DLD1 (cell line): ENCODE measurements at regions not wholly inside any gene's neighbourhood (a gene's known extent, or its start where the extent isn't known, plus 50 kb on each side); places are given as distances from the start of the nearest gene placed in this dataset.

Experiments used
- in situ Hi-C: cut with HindIII; loops from 2 replicates; pipeline ENCODE4 v1.10.0; 2017; ENCODE audit warnings: low sequenced_read_pairs

DNA sequence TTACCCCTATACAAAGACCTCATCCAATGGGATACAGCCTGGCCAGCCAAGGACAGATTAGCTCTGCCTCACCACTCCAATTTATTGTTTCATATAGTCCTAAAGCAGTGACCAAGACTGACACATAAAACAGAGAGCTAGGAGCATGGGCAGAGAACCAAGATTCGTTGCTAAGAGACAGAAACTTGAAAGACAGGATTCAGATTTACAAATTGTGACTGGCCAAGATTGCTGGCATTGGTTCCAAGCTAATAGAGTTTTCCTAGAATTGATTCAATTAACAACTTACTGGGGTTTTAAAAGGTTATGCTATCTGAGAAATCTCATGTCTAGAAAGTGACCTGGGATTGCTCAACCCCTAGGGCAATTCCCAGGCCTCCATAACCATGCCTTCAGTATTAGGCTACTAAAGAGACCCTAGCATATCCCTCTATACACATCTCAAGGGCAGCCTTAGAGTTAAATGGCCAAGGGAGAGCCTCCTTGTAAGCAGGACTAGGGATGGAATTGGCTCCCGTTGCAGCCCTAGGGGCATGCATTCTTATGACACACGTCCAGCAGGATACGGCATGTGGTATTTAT, 75.6 kb downstream of the ICOS start:
- in situ Hi-C loops = no loop called here

- in situ Hi-C loops = no loop called here
Observed at GRCh38 chr2:204015118-204015843, 78.7 kb downstream of the ICOS start.

DNA sequence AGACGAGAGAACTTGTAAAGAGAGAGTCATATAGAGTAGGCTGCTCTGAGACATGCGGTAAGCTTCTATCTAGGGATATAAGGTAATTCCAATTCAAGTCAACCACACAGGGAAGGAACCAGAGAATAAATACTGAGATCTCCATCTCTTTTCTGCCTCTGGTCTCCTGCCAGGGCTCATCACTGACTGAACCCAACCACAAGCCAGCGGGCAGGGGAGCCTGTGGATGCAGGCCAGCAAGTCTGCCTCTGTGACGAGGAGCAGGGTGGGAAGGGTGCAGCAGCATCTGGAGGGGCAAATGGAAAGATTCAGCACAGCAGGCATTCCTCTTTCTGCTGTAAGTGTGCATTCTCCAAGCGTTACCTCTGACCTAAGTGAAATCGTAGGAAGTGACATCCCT, 82.2 kb downstream of the ICOS start:
- in situ Hi-C loops = no loop called here

- in situ Hi-C loops = no loop called here
Observed at GRCh38 chr2:204019572-204020501, 83.3 kb downstream of the ICOS start.

DNA sequence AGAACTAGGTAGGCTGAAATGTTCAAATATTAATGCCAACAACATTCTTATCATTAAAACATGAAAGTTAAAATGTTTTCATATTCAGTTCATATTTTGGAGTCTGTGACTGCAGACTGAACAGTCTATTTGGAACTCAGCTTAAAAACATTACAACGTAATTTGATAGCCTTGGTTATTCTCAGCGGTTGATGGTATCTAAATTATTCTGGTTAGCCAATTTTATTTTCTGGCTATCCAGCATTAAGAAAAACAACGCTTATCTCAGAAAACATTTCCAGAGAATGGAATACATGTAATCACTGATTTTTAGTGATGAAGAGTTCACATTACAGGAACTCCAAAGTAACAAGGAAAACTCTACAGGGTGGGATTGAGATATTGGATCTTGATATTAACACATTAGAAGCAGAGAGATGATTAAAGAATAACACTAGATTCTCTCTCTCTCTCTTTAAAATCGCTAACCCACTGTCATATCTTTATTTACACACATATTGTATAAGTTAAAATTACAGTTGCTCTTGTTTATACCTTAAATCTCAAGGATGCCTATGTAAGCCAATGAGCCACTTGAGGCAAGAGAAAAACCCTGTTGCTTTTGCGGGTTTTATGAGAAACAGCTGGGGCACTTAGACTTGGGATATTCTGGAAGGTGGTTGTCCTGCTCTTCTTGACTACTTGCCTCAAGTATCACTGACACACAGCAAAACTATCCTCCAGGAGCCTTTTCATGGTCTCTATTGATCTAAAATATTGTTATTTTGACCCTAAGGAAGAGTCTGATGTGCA, 84.9 kb downstream of the ICOS start:
- in situ Hi-C loops = no loop called here

- in situ Hi-C loops = no loop called here
Observed at GRCh38 chr2:204022550-204022949, 86.0 kb downstream of the ICOS start.

GRCh38 chr2:204023088-204023487, 86.5 kb downstream of the ICOS start:
- in situ Hi-C loops = no loop called here

GRCh38 chr2:204024503-204024902, 87.9 kb downstream of the ICOS start:
- in situ Hi-C loops = no loop called here

GRCh38 chr2:204024906-204025475, 88.4 kb downstream of the ICOS start:
- in situ Hi-C loops = no loop called here

- in situ Hi-C loops = no loop called here
Observed at GRCh38 chr2:204026294-204026693, 89.7 kb downstream of the ICOS start.

- in situ Hi-C loops = no loop called here
Observed at GRCh38 chr2:204027091-204027490, 90.5 kb downstream of the ICOS start.

GRCh38 chr2:204030322-204030721, 93.8 kb downstream of the ICOS start:
- in situ Hi-C loops = no loop called here

DNA sequence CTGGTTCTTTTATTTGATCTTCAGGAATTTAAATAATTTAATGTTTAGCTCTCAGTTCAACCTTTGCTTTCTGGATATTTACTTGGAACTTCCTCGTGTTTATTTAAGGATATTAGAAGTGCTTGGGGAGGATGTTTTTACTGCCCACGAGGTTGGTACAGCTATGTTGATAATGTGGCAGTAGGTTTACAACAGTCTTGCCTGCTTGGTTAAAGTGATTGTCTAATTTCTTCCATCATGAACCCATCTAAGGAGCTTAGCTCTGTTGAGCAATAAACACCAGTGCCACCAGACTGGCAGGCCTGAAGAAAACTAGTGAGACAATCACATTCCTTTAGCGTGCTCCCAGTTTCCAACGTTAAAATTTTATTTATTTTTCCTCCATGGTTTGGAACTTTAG, 94.5 kb downstream of the ICOS start:
- in situ Hi-C loops = no loop called here

- in situ Hi-C loops = no loop called here
Observed at GRCh38 chr2:204032301-204032700, 95.7 kb downstream of the ICOS start.

DNA sequence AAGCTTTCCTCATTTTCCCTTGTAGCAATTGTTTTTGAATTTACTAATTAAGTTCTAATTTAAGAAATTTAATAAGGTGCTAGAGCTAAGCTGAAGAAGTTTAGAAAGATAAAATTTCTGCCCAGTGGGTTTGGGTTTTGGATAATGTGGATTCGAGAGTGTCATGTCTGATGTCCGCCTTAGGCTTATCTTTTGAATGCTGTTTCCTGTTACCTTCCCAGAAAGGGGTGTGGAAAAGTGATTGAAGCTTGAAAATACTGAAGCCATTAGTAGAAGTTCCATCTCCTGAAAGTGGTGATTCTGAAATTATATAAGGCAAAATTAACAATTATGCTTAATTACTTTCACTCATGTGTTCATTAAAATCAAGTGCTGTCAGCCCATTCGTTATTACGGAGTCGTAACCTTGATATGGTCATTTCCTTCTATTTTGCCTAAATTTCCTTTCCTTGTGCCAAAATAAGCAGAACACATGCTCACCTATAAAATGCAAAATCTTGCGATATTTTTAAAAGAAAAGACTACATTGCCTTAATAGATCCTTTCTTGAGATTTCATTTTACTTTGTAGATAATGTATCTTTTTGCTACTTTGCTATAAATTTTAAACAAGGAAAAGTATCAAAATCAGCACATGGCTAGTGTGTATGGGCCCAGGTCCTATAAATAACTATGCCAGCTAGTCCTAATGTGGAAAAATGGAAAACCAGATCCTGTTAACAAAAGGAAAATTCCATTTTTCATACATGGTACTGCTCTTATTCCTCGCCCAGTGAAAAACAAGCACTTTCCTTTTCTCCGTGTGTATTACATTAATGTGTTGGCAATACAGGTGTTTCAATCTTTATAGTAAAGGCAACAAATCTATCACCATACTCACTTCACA, 97.3 kb downstream of the ICOS start:
- in situ Hi-C loops = no loop called here

DNA sequence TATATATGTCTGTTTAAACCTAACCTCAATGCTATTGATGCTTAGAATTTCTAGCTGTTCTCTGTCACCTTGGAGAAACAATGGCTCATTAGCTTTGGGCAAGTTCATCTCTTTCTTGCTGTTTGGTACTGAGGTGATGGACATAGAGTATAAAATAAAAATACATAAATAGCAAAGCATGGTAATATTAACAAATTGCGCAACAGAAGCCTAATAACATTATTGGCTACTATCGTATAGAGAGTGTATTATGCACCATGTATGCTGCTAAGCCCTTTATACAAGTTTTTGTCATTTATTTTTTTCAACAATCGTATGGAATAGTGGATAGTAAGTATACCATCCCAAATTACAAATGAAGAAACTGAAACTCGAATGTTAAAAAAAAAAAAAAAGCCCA, 100.1 kb downstream of the ICOS start:
- in situ Hi-C loops = no loop called here

- in situ Hi-C loops = no loop called here
Observed at GRCh38 chr2:204037286-204037685, 100.7 kb downstream of the ICOS start.

GRCh38 chr2:204039298-204039838, 102.8 kb downstream of the ICOS start:
- in situ Hi-C loops = no loop called here

GRCh38 chr2:204040016-204040415, 103.5 kb downstream of the ICOS start:
- in situ Hi-C loops = no loop called here
